Cardiac fibroblast (primary cell): ENCODE measurements at regions not wholly inside any gene's neighbourhood (a gene's known extent, or its start where the extent isn't known, plus 50 kb on each side); places are given as distances from the start of the nearest gene placed in this dataset.

ENCODE experiments used
- DNase-seq, 2 donors: peaks; one replicate each; pipeline versions ENCODE4 v3.0.0 to v3.0.0-alpha.2; 2010; ENCODE audit warnings: low read depth in 2 of 2
- H3K4me3 ChIP-seq, 2 donors: replicated peaks in 1 of 2; 1 replicate in 1 of 2; 2 replicates in 1 of 2; pipeline ENCODE4 v1.5.1; 2011; ENCODE audit warnings: low read depth in 2 of 2, low read length in 2 of 2, mild to moderate bottlenecking in 2 of 2, moderate library complexity in 1 of 2
- CTCF ChIP-seq: IDR thresholded peaks from one replicate; pipeline ENCODE4 v1.5.1; 2011; ENCODE audit warnings: low read depth, mild to moderate bottlenecking, low read length, inconsistent platforms

GRCh38 chr9:80841888-80842287 is 847.5 kb downstream of the TLE1 start:
- no peak for DNase-seq
- no peak for TF ChIP-seq CTCF
- no peak overlapping the region for H3K4me3 ChIP-seq

- no peak for DNase-seq
- no peak overlapping the region for H3K4me3 ChIP-seq
- no peak for TF ChIP-seq CTCF
These were observed 849.3 kb downstream of the TLE1 start for GRCh38 chr9:80839821-80840675.

GRCh38 chr9:80836013-80836412 is 853.3 kb downstream of the TLE1 start:
- DNase-seq: no peak

GRCh38 chr9:80831751-80832150 is 857.6 kb downstream of the TLE1 start:
- no peak overlapping the region for H3K4me3 ChIP-seq
- no peak for TF ChIP-seq CTCF
- DNase-seq: no peak

More at GRCh38 chr9:80836013-80836412, 853.3 kb downstream of the TLE1 start:
- TF ChIP-seq CTCF: no peak
- no peak overlapping the region for H3K4me3 ChIP-seq

GRCh38 chr9:80811656-80812055 is 877.7 kb downstream of the TLE1 start:
- H3K4me3 ChIP-seq: no peak overlapping the region
- no peak for TF ChIP-seq CTCF
- no peak for DNase-seq

- peak in 1 of 2 donors; percentile 64 for DNase-seq
- H3K4me3 ChIP-seq: no peak overlapping the region
- no peak for TF ChIP-seq CTCF
These were observed 878.3 kb downstream of the TLE1 start for GRCh38 chr9:80811003-80811402.

GRCh38 chr9:80806671-80807070 is 882.7 kb downstream of the TLE1 start:
- no peak for TF ChIP-seq CTCF
- DNase-seq: no peak
- no peak overlapping the region for H3K4me3 ChIP-seq
